Embryonic facial prominence (tissue), 1 donor: ENCODE measurements at regions not wholly inside any gene's neighbourhood (a gene's known extent, or its start where the extent isn't known, plus 50 kb on each side); places are given as distances from the start of the nearest gene placed in this dataset.

Experiments
- DNase-seq: peaks from one replicate; pipeline ENCODE4 v3.0.0-alpha.2; 2016; ENCODE audit errors: extremely low spot score

DNA sequence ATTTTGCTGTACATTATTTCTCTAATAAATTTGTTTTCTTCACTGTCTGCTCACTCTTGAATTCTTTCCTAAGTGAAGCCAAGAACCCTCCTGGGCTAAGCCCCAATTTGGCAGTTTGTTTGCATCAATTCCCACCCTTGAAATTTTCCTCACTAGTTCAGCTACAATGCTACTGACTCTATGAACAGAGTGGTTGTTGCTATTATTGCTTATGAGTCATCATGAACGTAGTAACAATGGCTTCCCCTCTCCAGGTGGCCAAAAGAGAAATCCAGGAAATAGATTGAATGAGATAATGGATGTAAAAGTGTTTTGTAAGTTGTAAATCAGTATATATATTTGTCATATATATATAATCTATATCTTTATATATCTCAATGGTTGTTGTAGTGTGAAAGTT lies 193.0 kb downstream of the URB2 start:
- no peak for DNase-seq

- no peak for DNase-seq
These were observed 196.0 kb downstream of the URB2 start for GRCh38 chr1:229822026-229822425.

- DNase-seq, result no peak
These were observed 199.0 kb downstream of the URB2 start for GRCh38 chr1:229825042-229825441.

GRCh38 chr1:229828461-229828860 lies 202.4 kb downstream of the URB2 start:
- no peak for DNase-seq

- DNase-seq, result no peak
These were observed 206.6 kb downstream of the URB2 start for GRCh38 chr1:229832695-229833094.

GRCh38 chr1:229834230-229834629 lies 208.2 kb downstream of the URB2 start:
- no peak for DNase-seq

DNA sequence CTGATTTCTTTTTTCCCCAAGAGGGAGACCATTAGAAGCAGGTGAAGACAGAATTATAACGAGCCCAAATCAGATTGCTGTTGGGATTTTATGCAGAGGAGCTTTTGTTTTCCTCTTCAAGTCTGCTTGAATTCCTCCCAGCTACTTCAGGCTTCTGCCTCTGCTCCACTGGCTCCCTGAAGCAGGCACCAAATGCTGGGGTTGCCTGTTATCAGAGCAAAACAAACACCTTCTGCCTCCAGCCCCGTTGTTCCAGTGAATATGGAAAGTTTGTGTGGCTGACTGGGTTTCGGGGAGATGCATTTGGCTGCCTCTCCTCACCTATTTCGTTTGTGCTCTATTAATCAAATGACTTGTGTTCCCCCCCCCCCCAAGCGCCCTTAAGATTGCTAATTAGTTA lies 209.2 kb downstream of the URB2 start:
- no peak for DNase-seq

- DNase-seq, result no peak
These were observed 210.3 kb downstream of the URB2 start for GRCh38 chr1:229836324-229836723.

GRCh38 chr1:229838204-229838603 lies 212.2 kb downstream of the URB2 start:
- no peak for DNase-seq

DNA sequence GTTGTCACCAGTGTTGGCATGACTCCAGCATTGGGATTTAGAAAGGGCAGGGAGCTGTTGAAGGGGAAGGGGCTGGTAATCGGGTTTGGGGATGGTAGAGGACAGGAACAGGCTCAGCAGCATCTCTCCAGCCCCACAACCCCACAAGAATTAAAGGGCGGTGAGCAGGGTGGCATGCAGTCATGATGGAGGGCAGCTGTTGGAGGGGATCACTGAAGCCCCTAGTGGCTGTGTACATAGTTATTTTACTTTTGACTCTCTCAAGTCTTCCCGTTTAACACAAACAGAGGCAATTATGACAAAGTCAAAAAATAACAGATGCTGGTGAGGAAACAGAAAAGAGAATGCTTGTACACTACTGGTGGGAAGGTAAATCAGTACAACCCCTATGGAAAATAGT lies 213.8 kb downstream of the URB2 start:
- no peak for DNase-seq

GRCh38 chr1:229841230-229841629 lies 215.2 kb downstream of the URB2 start:
- no peak for DNase-seq

GRCh38 chr1:229842302-229843255 lies 216.5 kb downstream of the URB2 start:
- no peak for DNase-seq

DNA sequence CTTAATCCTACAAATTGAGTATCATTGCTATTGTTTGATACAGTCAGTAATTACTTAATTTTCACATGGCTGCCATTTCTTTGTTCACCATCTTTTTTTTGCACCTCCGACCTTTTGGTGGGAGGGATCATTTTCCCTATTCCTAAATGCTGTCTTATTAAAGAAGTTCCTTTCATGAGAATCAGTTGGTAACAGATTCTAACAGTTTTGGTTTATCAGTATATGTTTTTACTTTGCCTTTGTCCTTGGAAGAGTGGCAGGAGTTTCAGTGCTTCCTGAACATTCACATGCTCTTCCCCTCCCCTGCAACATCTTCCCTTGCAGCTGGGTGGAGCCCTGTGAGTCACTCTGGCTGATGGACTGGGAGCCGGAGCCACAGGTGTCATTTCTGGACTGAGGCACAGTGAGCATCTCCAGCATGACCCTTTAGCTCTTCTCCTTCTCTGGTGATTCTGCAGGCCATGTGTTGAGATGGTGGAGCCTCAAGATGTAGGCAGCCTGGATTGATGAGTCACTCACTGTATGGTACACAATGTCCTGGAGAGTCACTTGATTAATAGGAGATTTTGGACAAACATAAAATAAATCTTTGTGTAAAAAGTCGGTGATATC lies 217.7 kb downstream of the URB2 start:
- no peak for DNase-seq

GRCh38 chr1:229844675-229845074 lies 218.6 kb downstream of the URB2 start:
- DNase-seq, result no peak

GRCh38 chr1:229845410-229846138 lies 219.5 kb downstream of the URB2 start:
- DNase-seq, result no peak

DNA sequence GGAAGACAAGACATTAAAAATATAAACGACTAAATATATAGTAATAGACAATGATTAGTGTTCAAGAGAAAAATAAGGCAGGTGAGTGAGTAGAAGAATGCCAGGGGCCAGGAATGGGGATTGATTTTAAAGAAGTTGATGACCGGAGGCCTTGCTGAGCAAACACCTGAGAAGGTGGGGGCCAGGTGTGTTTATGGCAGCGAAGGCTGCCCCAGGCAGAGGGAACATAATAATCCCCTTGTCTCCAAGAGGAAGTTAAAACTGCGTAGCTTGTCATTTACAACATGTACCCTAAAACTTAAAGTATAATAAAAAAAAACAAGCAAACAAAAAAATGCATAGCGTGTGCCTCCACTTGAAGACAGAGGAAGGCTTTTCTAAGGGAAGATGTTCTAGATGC lies 220.3 kb downstream of the URB2 start:
- no peak for DNase-seq

DNA sequence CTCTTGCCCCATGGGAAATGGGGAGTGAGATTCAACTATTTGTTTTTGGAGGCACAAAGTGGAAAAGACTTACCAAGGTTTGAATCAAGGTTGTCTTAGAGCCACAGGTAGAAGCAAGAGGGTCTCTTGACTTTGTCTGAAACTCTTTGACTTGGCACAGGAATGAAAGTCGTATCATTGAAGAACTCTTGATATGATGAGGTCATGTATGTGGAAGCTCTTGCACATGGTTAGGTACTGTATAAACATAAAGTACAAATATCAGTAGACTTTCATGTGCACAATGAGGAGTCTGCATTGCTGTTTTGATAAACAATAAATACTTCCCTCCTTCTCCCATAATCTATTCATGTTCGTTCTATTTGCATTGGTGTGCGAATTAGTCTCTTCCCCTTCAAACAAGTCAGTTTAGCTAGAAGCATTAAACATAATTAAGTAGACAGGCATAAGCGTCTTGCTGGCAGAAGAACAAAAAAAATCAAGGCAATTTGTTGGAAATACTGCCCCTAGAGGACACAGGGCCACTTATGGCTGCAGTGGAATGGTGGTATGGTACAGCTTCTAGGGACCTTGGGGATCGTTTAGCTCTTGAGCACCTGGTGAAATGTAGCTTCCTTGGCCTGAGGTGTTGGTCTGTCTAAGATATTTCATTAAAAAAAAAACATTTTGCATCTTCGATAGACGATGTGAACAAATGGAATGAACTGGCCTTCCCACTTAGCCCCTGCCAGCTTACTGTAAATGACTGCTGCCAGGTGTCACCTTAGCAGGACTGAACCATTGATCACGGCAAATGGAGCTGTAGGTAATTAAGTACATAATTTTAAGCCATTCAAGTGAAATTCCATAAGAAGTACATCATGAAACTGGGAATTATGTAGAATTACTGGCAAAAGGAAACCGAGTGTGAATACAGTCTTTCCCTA lies 218.0 kb upstream of the GALNT2 start:
- no peak for DNase-seq

- DNase-seq, result no peak
These were observed 215.5 kb upstream of the GALNT2 start for GRCh38 chr1:229851511-229851910.

- no peak for DNase-seq
These were observed 213.3 kb upstream of the GALNT2 start for GRCh38 chr1:229853751-229854150.

- no peak for DNase-seq
These were observed 212.4 kb upstream of the GALNT2 start for GRCh38 chr1:229854620-229855019.

GRCh38 chr1:229856009-229856650 lies 210.9 kb upstream of the GALNT2 start:
- DNase-seq, result no peak
